ENCODE measurements at regions not wholly inside any gene's neighbourhood (a gene's known extent, or its start where the extent isn't known, plus 50 kb on each side); places are given as distances from the start of the nearest gene placed in this dataset.
A peak's percentile ranks its signal among the peaks of the same experiment; 100 is the strongest.

DNA sequence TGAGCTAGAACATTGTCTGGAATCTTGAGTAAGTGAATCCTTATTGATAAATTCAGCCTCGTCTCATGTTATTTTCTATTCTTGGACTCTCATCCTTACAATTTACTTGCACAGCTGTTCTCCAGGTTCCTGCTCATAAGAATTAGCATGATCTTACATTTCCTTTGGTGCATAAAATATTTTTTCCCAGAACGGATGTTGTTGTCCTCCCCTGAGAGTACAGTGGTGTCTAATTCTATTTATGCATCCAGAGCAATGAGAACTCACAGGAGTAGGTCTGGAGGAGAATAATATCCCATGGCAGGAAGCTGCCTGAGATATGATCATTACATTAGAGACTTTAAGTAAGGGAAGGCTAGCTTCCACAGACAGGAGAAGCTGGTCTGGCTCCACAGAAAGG, 178.4 kb upstream of the MAST4 start:
- no peak for TF ChIP-seq ZNF280C (tag by site-specific recombination; IDR thresholded peaks at IDR 0.05)
- TF ChIP-seq PRDM4 (tag by site-specific recombination; IDR thresholded peaks at IDR 0.05), result no peak
- TF ChIP-seq KLF8 (tag by site-specific recombination; IDR thresholded peaks at IDR 0.05), result no peak
- TF ChIP-seq ZNF223 (tag by site-specific recombination; IDR thresholded peaks at IDR 0.05), result no peak
- TF ChIP-seq KLF10 (tag by site-specific recombination; IDR thresholded peaks at IDR 0.05), result no peak
- no peak for TF ChIP-seq CTCF (tag by site-specific recombination; IDR thresholded peaks at IDR 0.05)
- TF ChIP-seq ZNF707 (tag by site-specific recombination; IDR thresholded peaks at IDR 0.05), result no peak
- no peak for TF ChIP-seq SP7 (tag by site-specific recombination; IDR thresholded peaks at IDR 0.05)
- TF ChIP-seq KLF16 (tag by site-specific recombination; IDR thresholded peaks at IDR 0.05), result no peak
- no peak for TF ChIP-seq SP3 (tag by site-specific recombination; IDR thresholded peaks at IDR 0.05)
- no peak for TF ChIP-seq SP2 (tag by site-specific recombination; IDR thresholded peaks at IDR 0.05)
- TF ChIP-seq ZNF214 (tag by site-specific recombination; IDR thresholded peaks at IDR 0.05; ENCODE audit: borderline replicate concordance), result no peak
- no peak for TF ChIP-seq ZNF555 (tag by site-specific recombination; conservative IDR thresholded peaks at IDR 0.05)
- TF ChIP-seq ZNF701 (tag by site-specific recombination; IDR thresholded peaks at IDR 0.05), result no peak
- TF ChIP-seq GLI2 (tag by site-specific recombination; IDR thresholded peaks at IDR 0.05; ENCODE audit: borderline replicate concordance, low read depth), result no peak
- no peak for TF ChIP-seq ZNF624 (tag by site-specific recombination; IDR thresholded peaks at IDR 0.05)
- TF ChIP-seq ZBTB17 (tag by site-specific recombination; IDR thresholded peaks at IDR 0.05), result no peak
- TF ChIP-seq BCL11B (tag by site-specific recombination; IDR thresholded peaks at IDR 0.05; ENCODE audit: low read depth), result no peak
- Histone ChIP-seq H3K27ac (ENCODE audit: extremely low read depth, low read depth, low read length) (no peak overlapping the region), H3K4me3 (ENCODE audit: low read depth, low read length) (no peak overlapping the region), H3K9me3 (ENCODE audit: control insufficient read depth, insufficient read depth, low read depth, low read length) (no peaks in the 10 kb centered on the region), H3K36me3 (ENCODE audit: control insufficient read depth in 2 of 2, insufficient read depth in 1 of 2, low read length in 2 of 2) (no peaks in the 10 kb centered on the region), H3K4me1 (ENCODE audit: control insufficient read depth, insufficient read depth, low read length) (no peaks in the 10 kb centered on the region)
- CTCF ChIA-PET, result interaction anchor here (1.4 kb wide), 1 partner anchor 112 kb away, joined by 4 read pairs; no protein-coding TSS in a partner anchor
- POLR2A ChIA-PET, result no interaction called here

DNA sequence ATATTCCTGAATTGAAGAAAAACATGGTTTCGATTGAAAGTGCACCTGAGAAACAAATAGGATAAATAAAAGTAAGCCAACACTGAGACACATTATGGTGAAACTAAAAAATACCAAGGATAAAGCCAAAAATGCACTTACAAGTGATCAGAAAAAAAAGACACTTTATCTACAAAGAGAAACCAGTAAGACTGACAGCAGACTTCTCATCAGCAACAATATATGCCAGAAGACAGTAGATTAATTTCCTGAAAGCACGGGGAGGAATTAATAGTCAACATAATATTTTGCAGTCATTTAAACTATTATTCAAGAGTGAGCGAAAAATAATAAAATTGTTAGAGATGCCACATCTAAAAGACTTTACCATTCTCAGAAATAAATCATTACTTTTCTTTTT, 172.7 kb upstream of the MAST4 start:
- Histone ChIP-seq H3K4me1 (ENCODE audit: control insufficient read depth, insufficient read depth, low read length) (no peaks in the 10 kb centered on the region), H3K4me3 (ENCODE audit: low read depth, low read length) (no peak overlapping the region), H3K9me3 (ENCODE audit: control insufficient read depth, insufficient read depth, low read depth, low read length) (no peaks in the 10 kb centered on the region), H3K27ac (ENCODE audit: extremely low read depth, low read depth, low read length) (no peak overlapping the region), H3K36me3 (ENCODE audit: control insufficient read depth in 2 of 2, insufficient read depth in 1 of 2, low read length in 2 of 2) (no peaks in the 10 kb centered on the region)
- ChIA-PET POLR2A (no interaction called here), CTCF (no interaction called here)
- TF ChIP-seq ZNF221 (tag by site-specific recombination; IDR thresholded peaks at IDR 0.05; ENCODE audit: borderline replicate concordance) (no peak), SETDB1 (IDR thresholded peaks at IDR 0.05; ENCODE audit: insufficient read length, low read length) (peak; percentile 48), ZNF510 (tag by site-specific recombination; IDR thresholded peaks at IDR 0.05; ENCODE audit: insufficient replicate concordance) (peak; percentile 17)
